ENCODE measurements at regions not wholly inside any gene's neighbourhood (a gene's known extent, or its start where the extent isn't known, plus 50 kb on each side); places are given as distances from the start of the nearest gene placed in this dataset.

- DNase-seq, result no peak
These were observed 2171.4 kb downstream of the LRRC4C start for GRCh38 chr11:39288011-39288410.

- no peak for DNase-seq
These were observed 2191.2 kb downstream of the LRRC4C start for GRCh38 chr11:39268176-39268690.

GRCh38 chr11:39255648-39256047 is 2203.8 kb downstream of the LRRC4C start:
- no peak for DNase-seq

DNA sequence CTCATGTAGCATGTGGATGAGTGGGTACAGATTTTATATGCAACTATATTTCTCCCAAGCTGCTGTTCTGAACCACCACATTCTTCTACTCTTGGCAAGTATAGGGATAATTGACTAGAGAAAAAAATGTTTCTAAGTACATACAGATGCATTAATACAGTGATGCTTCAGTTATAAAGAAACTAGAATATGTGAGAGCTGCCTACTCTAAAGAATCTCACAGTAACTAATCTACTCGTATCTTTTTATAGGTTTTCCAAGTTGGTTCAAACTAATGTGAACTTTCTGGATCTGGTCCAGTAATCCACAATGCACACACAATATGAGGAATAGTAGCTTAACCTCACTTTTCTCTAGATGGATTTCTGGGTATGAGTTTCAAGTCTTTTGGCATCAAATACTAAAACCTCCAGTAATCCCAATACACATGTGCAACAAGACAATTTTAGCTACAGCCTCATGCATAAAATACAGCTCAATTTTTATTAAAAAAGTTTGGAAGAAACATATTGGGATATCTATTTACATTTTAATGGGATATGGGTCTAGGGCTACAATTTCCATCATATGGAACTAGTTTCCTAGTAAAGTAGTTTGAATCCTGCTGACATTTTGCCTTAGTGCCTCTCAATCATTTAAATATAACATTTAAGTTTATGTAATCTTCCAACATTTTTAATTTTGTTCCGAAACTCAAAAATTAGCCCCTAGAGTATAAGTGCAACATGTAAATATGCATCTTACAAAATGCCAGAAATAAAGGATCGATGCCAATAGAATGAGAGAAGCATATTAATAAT is 2209.7 kb downstream of the LRRC4C start:
- no peak for DNase-seq

DNA sequence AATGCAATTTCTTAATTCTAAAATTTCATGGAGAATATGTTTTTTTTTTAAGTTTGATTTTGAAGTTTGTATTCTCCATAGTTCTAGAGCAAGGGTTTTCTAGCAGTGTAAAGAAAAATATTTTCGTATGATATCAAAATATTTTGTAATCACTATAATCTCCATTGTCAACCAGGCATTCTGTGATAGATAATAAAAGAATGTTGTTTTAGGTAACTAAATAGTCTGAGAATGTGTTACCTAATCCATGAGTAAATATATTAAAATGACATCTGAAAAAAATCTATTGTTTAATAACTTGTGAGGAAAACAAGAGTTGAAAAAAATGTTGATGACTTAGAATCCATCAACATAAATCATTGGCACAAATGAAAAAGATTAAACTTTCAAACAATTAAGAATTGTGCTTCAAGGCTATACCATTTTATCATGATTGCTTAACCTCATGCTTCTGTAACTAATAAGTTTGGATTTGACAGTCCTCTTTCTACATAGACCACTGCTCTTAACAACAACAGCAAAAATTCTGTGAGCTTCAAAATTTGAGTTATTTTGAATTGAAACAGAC is 2211.8 kb downstream of the LRRC4C start:
- DNase-seq, result no peak

DNA sequence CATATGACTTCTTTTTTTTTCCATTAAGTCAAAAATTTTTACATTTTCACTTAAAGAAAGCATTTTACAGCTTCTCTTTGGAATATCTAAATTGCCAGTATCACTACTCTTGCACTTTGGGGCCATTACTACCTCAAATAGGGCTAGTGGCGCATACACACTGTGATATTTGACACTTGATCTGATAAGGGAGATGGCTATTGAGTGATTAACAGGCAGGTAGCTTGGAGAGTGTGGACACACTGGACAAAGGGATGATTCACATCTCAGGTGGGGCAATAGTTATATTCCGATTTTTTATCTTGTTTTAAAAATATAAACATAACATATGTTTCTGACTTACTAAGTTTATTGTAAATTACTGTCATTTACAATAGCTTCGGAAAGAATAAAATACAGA is 2219.9 kb downstream of the LRRC4C start:
- no peak for DNase-seq

- no peak for DNase-seq
These were observed 2222.5 kb downstream of the LRRC4C start for GRCh38 chr11:39236916-39237315.

- DNase-seq, result no peak
These were observed 2237.8 kb downstream of the LRRC4C start for GRCh38 chr11:39221550-39222138.

DNA sequence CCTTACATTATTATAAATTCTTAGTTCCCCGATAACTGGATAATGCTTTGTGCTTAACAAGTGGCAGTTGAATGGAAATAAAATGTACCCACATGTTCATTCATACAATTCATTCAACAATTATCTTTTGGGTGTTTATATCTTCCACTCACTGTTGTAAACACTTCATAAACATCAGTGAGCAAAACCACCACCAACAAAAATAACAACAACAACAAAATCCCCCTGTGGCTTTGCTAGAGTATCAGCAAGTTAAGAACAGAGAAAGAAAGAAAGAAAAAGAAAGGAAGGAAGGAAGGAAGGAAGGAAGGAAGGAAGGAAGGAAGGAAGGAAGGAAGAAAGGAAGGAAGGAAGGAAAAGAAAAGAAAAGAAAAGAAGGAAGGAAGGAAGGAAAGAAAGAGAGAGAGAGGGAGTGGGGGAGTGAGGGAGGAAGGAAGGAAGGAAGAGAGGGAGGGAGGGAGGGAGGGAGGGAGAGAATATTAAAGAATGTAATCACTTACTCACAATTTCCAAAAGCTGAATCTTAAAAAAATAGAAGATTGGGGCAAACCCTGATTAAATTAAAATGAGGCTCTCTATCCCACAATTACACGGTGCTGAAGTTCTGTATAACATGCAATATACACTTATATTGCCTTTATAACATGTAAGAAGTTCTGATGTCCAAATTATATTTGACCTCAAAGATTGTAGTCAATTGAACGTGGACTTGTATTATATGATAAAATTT is 2238.8 kb downstream of the LRRC4C start:
- no peak for DNase-seq

DNA sequence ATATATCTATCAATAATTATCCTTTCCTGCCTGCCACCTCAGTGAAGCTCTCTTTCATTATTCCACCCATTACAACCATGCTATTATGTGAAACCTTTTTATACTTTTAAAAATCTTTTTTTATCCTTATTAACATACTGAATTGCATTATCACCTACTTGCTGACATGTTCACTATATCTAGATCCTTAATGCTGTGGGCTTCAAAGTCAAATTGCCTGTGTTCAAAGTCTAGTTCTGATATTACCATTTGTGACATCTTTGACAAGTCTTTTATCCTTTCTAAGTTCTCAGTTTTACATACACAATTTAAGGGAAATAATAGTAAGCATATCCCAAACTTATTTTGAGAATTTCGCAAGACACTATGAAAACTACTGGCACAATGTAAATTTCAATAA is 2239.4 kb downstream of the LRRC4C start:
- DNase-seq, result no peak

DNA sequence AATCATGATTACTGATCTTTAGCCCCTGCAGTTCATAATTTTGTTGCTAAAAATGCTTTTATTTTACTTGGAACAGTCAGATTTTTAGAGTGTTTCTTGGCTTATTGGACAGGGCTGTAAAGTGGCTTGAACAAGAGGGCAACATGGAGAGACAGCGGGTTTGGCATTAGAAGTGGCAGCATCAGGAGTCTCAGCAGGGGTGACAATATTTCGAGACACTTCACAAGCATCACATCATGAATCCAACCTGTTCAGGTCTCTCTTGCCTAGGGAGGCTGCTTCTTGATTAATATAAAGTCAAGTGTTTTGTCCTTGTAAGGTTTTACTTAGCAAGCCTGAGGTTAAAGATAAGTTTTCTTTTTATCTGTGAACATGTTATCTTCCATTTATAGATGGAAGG is 2249.5 kb downstream of the LRRC4C start:
- no peak for DNase-seq

GRCh38 chr11:39205236-39205995 is 2254.0 kb downstream of the LRRC4C start:
- DNase-seq, result no peak

DNA sequence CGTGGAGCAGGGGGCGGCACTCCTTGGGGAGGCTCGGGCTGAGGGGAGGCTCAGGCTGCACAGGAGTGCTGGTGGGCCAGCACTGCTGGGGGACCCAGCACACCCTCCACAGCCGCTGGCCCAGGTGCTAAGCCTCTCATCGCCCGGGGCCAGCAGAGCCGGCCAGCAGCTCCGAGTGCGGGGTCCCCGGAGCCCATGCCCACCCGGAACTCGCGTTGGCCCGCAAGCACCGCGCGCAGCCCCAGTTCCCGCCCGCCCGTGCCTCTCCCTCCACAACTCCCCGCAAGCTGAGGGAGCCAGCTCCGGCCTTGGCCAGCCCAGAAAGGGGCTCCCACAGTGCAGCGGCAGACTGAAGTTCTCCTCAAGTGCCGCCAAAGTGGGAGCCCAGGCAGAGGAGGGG is 2266.8 kb downstream of the LRRC4C start:
- no peak for DNase-seq

GRCh38 chr11:39190751-39191150 is 2268.7 kb downstream of the LRRC4C start:
- no peak for DNase-seq

GRCh38 chr11:39177678-39178077 is 2281.8 kb downstream of the LRRC4C start:
- DNase-seq, result no peak

DNA sequence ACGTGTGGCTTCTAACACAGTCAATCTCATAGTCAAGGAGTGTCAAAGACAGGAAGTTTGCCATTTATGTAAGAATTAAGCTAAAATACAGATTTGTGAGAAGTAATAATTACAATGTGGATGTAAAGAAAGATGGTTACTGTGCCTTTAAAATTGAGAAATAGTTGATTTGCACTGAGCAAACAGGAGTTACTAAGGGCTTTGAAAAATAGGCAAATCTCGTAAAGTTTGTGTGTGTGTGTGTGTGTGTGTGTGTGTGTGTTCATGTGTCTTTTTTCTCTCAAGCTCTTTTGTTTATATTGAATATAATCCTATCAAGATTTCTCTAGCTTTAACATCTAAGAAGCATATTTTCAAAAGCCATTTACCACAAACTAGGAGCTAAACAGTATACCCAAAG is 2284.5 kb downstream of the LRRC4C start:
- DNase-seq, result no peak

DNA sequence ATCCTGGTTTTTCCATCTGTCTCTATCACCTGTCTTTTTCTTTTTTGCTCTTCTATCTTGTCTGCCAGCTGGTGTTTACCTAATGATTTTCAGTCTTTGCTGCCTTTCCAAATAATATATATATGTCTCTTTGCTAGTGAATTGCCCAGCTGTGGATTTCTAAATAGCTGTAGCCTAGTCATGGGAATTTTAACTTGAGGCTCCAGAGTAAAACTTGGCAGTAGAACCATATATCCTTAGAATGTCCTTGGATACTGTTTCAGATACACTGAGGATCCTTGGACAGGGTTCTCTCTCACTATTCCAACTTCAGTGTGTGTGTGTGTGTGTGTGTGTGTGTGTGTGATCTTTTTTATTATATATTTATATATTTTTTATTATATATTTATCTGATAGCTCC is 2285.3 kb downstream of the LRRC4C start:
- no peak for DNase-seq

DNA sequence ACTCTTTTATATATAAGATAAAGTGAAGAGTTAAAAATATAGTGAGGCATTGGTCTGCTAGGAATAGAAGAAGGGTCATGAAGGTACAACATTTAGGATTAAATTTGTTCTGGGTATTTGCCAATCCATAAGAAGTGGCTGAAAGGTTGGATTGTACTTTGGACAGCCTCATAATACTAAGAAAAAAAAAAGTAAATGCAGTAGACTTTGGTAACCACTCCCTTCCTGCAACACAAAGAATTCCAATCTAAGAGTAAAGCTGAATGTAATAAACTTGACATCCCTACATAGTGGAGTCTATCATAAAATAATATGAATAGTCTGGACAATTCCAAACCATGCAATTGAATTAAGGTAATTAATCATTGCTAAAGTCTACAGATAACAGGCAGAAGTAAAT is 2294.4 kb downstream of the LRRC4C start:
- DNase-seq, result no peak

- no peak for DNase-seq
These were observed 2310.2 kb downstream of the LRRC4C start for GRCh38 chr11:39149214-39149613.

DNA sequence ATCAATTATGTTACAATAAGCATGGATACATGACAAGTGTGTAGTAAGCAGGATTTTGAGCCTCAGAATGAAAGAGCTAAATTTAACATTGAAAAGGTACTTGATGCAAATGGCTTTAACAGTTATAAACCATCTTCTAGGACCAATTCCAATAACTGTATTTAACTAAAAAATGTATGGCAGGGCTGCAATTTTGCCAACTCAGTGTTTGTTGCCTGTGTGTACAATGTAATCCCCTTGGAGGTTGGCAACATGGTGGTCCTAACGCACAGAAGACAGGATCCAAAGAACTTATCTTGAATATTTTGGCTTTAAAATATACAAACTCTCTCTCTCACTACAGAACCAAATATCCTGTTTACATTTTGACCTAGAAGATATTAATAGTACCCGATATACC is 2314.1 kb downstream of the LRRC4C start:
- DNase-seq, result no peak

DNA sequence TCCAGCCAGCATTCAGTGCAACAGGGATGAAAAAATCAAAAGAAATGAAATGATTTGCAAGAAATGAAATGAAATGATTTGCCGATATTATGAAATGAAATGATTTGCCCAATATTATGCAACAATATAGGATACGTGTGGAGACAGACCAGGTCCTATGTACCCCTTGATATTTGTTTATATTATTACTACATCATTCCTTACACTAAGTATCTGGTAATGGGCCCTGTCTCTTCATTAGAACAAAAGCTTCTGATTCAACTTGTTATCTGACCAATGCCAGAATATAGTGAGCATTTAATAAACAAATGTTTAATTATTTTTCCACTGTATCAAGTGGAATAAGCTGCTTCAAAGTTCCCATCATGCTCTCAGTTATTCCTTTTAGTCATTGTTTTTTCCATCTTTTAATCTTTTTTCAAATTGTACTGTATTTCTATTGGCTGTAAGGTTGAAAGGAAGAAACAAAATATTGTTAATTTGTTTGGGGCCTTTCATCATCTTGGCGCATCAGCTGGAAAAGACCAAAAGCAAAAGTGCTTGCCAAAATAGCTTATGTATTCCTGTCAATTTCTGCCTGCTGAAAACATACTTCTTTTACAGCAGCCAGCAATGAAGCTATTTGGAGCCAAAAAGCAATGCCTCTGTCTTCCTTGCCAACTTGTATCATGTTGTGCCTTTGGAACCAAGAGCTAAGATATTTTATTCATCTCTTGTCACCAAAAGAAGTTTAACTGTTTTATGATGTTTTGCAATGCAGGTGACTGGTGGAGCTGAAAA is 2314.9 kb downstream of the LRRC4C start:
- DNase-seq, result no peak

- no peak for DNase-seq
These were observed 2319.9 kb downstream of the LRRC4C start for GRCh38 chr11:39139581-39139980.
